Choroid plexus epithelial cell (primary cell): ENCODE measurements at regions not wholly inside any gene's neighbourhood (a gene's known extent, or its start where the extent isn't known, plus 50 kb on each side); places are given as distances from the start of the nearest gene placed in this dataset.

ENCODE experiments used
- DNase-seq: peaks from one replicate; pipeline ENCODE4 v3.0.0-alpha.2; 2010; ENCODE audit warnings: low read depth
- H3K4me3 ChIP-seq: 2 replicates; pipeline ENCODE4 v1.5.1; 2011; ENCODE audit warnings: low read depth, mild to moderate bottlenecking, control low read depth, low read length, moderate library complexity
- TF ChIP-seq, protein P1 (sequence below): conservative IDR thresholded peaks from 2 replicates; pipeline ENCODE4 v1.5.1; 2011; ENCODE audit warnings: low read depth, mild to moderate bottlenecking, control low read depth, inconsistent platforms, low read length, moderate library complexity

DNA sequence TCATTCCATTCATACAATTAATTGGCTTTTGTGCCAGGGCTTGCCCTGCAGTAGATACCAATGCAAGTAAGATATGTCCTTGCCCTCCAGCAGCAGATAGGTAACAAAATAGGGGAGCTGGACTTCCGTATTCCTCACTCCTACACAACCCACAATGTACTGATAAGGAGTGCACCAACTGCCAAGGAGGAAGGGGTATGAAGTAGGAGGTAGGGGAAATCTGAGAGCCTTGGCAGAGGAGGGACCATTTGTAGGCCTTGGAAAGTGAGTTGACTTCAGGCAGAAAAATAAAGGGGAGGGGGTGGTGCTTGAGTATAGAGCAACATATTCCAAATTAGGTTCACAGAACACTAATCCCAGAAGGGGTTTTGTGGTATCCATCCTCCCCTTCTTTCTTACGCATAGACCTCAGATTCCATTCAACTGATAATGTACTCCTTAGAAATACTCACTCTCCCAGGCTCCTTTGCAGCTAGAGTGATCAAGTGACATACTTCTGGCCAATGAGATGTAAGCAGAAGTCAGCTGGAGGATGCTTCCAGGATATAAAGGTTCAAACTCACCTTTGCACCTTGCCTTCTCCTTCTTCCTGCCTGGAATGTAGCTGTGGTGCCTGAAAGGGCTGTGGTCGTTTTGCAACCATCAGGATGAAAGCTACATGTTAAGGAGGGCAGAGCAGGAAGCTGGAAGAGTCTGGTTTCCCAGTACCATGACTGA lies 127.1 kb upstream of the SMAD3 start:
- TF ChIP-seq, protein P1, sequence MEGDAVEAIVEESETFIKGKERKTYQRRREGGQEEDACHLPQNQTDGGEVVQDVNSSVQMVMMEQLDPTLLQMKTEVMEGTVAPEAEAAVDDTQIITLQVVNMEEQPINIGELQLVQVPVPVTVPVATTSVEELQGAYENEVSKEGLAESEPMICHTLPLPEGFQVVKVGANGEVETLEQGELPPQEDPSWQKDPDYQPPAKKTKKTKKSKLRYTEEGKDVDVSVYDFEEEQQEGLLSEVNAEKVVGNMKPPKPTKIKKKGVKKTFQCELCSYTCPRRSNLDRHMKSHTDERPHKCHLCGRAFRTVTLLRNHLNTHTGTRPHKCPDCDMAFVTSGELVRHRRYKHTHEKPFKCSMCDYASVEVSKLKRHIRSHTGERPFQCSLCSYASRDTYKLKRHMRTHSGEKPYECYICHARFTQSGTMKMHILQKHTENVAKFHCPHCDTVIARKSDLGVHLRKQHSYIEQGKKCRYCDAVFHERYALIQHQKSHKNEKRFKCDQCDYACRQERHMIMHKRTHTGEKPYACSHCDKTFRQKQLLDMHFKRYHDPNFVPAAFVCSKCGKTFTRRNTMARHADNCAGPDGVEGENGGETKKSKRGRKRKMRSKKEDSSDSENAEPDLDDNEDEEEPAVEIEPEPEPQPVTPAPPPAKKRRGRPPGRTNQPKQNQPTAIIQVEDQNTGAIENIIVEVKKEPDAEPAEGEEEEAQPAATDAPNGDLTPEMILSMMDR, result no peak
- H3K4me3 ChIP-seq, result no peak overlapping the region
- no peak for DNase-seq

DNA sequence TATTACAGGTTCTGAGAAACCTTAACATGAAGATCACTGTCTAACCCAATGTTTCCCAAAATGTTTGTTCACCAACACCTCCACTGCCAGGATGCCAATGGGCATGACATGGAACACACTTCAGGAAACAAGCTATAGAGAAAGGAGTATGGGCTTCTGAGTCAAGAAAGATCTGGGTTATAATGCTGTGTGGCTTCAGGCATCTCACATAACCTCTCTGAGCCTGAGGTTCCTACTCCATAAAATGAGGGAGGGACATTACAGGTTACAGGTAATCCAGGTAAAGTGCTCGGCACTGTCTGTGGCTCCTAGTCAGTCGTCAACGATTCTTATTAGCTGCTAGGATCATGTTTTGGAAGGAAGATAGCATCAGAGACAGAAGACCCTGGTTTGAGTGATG lies 126.4 kb upstream of the SMAD3 start:
- no peak for DNase-seq
- H3K4me3 ChIP-seq, result no peak overlapping the region
- TF ChIP-seq, protein P1, result no peak

DNA sequence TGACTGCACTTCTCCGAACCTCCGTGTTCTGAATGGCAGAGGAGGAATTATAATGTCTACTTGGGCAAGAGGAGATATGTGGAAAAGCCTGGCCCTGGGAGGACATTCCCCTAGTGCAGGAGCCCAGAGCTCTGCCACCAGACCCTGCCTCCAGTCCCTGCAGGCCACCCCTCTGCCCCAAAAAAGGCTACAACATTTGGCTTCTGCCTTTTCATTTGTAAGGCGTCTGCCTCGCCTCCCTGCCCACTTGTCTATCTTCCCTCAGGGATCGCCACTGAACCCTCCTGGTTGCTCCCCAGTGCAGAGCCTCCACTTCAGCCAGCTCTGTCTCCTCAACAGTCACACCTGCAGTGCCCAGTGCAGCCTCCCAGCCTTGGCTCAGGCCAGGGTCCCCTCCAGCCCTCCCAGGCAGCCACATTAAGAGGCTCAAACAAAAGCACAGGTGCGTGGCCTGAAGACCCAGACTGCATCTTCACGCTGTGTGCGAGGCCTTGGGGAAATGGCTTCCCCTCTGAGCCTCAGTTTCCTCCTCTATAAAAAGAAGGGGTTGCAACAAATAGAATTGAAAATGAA lies 125.9 kb upstream of the SMAD3 start:
- H3K4me3 ChIP-seq, result no peak overlapping the region
- TF ChIP-seq, protein P1, result no peak
- DNase-seq, result no peak

DNA sequence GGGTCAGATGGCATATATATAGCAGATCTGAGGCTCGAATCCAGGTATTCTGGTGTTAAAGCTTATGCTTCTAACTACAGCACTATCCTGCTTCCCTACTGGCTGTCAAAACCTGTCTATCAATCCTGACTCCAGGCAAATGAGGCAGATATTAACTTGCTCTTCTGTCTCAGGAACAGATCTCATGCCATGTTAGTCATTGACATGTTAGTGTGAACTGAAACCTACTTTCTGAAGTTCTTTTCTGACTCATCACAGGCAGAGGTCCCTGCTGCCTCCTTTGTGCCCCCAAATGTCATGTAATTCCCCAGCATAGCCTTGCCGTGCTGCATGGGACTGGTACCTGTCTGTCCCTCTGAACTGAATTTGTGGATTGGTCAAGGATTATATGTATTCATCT lies 125.0 kb upstream of the SMAD3 start:
- peak; percentile 39 for DNase-seq
- H3K4me3 ChIP-seq, result no peak overlapping the region
- TF ChIP-seq, protein P1, result no peak

DNA sequence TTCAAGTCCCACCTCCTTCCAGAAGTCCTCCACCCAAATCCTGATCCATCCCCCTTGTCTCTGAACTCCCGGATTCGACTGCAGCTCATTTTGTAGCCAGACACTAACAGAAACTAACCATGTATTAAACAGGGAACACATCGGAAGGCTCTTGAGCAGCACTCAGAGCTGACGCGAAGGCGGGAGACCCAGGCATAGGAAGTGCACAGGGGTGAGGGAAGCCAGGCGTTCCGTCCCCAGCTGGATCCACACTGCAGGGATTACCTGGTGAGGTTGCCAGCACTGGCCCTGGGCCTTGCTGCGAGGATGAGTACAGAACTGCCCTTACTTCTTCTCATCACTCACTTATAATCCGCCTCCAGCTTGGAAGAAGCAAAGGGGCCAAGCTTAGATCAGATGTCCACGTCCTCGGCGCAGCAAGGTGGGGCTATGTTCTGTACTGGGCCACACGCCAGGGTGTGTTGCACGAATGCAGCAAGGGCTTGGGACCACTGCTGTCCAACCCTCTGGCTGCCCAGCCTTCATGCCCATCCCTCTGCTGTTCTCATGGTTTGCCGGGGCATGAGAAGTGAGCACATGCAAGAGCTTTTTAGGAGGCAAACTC lies 124.2 kb upstream of the SMAD3 start:
- TF ChIP-seq, protein P1, result no peak

DNA sequence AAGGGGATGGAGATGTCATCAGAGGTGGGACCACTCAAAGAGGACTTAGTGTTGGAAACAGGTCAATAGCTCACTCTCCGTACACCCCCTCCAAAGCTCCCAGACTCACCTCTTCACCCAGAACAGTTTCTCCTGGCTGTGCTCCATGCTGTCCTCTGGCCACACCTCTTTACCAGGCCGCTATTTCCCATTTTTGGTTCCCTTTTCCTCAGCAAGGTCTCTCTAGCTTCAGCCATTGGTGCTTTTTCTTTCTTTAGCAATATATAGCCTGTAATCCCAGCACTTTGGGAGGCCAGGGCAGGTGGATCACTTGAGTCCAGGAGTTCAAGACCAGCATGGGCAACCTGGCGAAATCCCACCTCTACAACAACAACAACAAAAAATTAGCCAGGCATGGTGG lies 123.6 kb upstream of the SMAD3 start:
- TF ChIP-seq, protein P1, result no peak
- H3K4me3 ChIP-seq, result no peak overlapping the region
- no peak for DNase-seq

More for the DNA sequence above, 124.2 kb upstream of the SMAD3 start:
- no peak for DNase-seq
- H3K4me3 ChIP-seq, result no peak overlapping the region
